ENCODE measurements at regions not wholly inside any gene's neighbourhood (a gene's known extent, or its start where the extent isn't known, plus 50 kb on each side); places are given as distances from the start of the nearest gene placed in this dataset.

- H3K27ac ChIP-seq (replicated peaks) = no peak overlapping the region
- no peaks in the 10 kb centered on the region for H3K27me3 ChIP-seq (ENCODE audit: insufficient read depth, poor library complexity, severe bottlenecking)
- DNase-seq (ENCODE audit: low read depth in 1 of 2, low spot score in 1 of 2) = no peak
- H3K4me3 ChIP-seq (replicated peaks; ENCODE audit: insufficient read depth, low read length) = no peak overlapping the region
- no peak for TF ChIP-seq REST (IDR thresholded peaks at IDR 0.05; ENCODE audit: insufficient replicate concordance, low read depth)
- no peak for TF ChIP-seq POLR2AphosphoS5 (IDR thresholded peaks at IDR 0.05; ENCODE audit: low read depth)
Observed at GRCh38 chr6:88472851-88473525, 306.8 kb upstream of the CNR1 start.

GRCh38 chr6:88459643-88460042 lies 293.5 kb upstream of the CNR1 start:
- no peak for DNase-seq (ENCODE audit: low read depth in 1 of 2, low spot score in 1 of 2)
- TF ChIP-seq GABPA (IDR thresholded peaks at IDR 0.05; ENCODE audit: low read depth) (no peak), CTCF (IDR thresholded peaks at IDR 0.05; ENCODE audit: insufficient read depth, low read length) (no peak), SPI1 (IDR thresholded peaks at IDR 0.05; ENCODE audit: borderline replicate concordance, low read depth) (no peak), REST (IDR thresholded peaks at IDR 0.05; ENCODE audit: insufficient replicate concordance, low read depth) (no peak), POLR2AphosphoS5 (IDR thresholded peaks at IDR 0.05; ENCODE audit: low read depth) (no peak)
- Histone ChIP-seq H3K4me3 (replicated peaks; ENCODE audit: insufficient read depth, low read length) (no peak overlapping the region), H3K27me3 (ENCODE audit: insufficient read depth, poor library complexity, severe bottlenecking) (no peaks in the 10 kb centered on the region), H3K27ac (replicated peaks) (no peak overlapping the region)

GRCh38 chr6:88459189-88459588 lies 293.0 kb upstream of the CNR1 start:
- TF ChIP-seq POLR2AphosphoS5 (IDR thresholded peaks at IDR 0.05; ENCODE audit: low read depth) = no peak
- TF ChIP-seq GABPA (IDR thresholded peaks at IDR 0.05; ENCODE audit: low read depth) = no peak
- Histone ChIP-seq H3K4me3 (replicated peaks; ENCODE audit: insufficient read depth, low read length) (no peak overlapping the region), H3K27me3 (ENCODE audit: insufficient read depth, poor library complexity, severe bottlenecking) (no peaks in the 10 kb centered on the region), H3K27ac (replicated peaks) (no peak overlapping the region)
- DNase-seq (ENCODE audit: low read depth in 1 of 2, low spot score in 1 of 2) = no peak

- TF ChIP-seq GABPA (IDR thresholded peaks at IDR 0.05; ENCODE audit: low read depth) (no peak), SPI1 (IDR thresholded peaks at IDR 0.05; ENCODE audit: borderline replicate concordance, low read depth) (no peak), REST (IDR thresholded peaks at IDR 0.05; ENCODE audit: insufficient replicate concordance, low read depth) (no peak), CTCF (IDR thresholded peaks at IDR 0.05; ENCODE audit: insufficient read depth, low read length) (no peak), POLR2AphosphoS5 (IDR thresholded peaks at IDR 0.05; ENCODE audit: low read depth) (no peak)
- Histone ChIP-seq H3K27ac (replicated peaks) (no peak overlapping the region), H3K4me3 (replicated peaks; ENCODE audit: insufficient read depth, low read length) (no peak overlapping the region), H3K27me3 (ENCODE audit: insufficient read depth, poor library complexity, severe bottlenecking) (no peaks in the 10 kb centered on the region)
- no peak for DNase-seq (ENCODE audit: low read depth in 1 of 2, low spot score in 1 of 2)
Observed at GRCh38 chr6:88458662-88459061, 292.5 kb upstream of the CNR1 start.
